ENCODE measurements at regions not wholly inside any gene's neighbourhood (a gene's known extent, or its start where the extent isn't known, plus 50 kb on each side); places are given as distances from the start of the nearest gene placed in this dataset.

DNA sequence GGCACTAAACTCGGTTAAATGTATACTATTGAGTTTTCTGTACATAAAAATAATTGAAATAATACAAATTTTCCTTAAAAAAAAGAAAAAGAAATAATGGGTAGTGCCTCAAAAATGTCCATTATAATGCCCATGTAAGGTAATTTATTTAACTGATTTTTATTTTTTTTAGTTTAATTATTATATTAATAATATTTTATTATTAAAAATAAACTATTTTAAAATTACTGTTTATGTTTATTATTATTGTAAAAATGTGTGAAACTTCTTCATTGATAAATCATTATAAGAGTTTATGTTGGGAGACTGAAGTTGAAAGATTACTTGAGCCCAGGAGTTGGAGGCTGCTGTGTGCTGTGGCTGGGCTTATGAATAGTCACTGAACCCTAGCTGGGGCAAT, 925.5 kb upstream of the EPHA7 start:
- peak; percentile 30 for FAIRE-seq
- H3K27ac ChIP-seq (ENCODE audit: low read depth in 2 of 2, low read length in 2 of 2): no peak overlapping the region
- peak in 1 of 5 donors; percentile 3 for DNase-seq
- H3K4me1 ChIP-seq (ENCODE audit: control insufficient read depth in 2 of 3, insufficient read depth in 2 of 3, low read depth in 1 of 3, low read length in 3 of 3): no peaks in the 10 kb centered on the region
- no peaks in the 10 kb centered on the region for H3K27me3 ChIP-seq (ENCODE audit: control insufficient read depth, insufficient read depth, low read length)
- H3K4me3 ChIP-seq (ENCODE audit: low read length in 3 of 3): no peak overlapping the region
- TF ChIP-seq, protein P1, sequence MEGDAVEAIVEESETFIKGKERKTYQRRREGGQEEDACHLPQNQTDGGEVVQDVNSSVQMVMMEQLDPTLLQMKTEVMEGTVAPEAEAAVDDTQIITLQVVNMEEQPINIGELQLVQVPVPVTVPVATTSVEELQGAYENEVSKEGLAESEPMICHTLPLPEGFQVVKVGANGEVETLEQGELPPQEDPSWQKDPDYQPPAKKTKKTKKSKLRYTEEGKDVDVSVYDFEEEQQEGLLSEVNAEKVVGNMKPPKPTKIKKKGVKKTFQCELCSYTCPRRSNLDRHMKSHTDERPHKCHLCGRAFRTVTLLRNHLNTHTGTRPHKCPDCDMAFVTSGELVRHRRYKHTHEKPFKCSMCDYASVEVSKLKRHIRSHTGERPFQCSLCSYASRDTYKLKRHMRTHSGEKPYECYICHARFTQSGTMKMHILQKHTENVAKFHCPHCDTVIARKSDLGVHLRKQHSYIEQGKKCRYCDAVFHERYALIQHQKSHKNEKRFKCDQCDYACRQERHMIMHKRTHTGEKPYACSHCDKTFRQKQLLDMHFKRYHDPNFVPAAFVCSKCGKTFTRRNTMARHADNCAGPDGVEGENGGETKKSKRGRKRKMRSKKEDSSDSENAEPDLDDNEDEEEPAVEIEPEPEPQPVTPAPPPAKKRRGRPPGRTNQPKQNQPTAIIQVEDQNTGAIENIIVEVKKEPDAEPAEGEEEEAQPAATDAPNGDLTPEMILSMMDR (IDR thresholded peaks at IDR 0.05; ENCODE audit: borderline replicate concordance, extremely low read depth, insufficient read depth): no peak
- H3K36me3 ChIP-seq (ENCODE audit: control insufficient read depth in 2 of 3, insufficient read depth in 3 of 3, low read length in 3 of 3): no peaks in the 10 kb centered on the region
- no peak overlapping the region for H3K9ac ChIP-seq (ENCODE audit: low read length in 3 of 3)
- H3K9me3 ChIP-seq (ENCODE audit: control insufficient read depth in 2 of 3, insufficient read depth in 1 of 3, low read length in 3 of 3): no peaks in the 10 kb centered on the region
- intact Hi-C loops (cut with DNase I): no loop called here

DNA sequence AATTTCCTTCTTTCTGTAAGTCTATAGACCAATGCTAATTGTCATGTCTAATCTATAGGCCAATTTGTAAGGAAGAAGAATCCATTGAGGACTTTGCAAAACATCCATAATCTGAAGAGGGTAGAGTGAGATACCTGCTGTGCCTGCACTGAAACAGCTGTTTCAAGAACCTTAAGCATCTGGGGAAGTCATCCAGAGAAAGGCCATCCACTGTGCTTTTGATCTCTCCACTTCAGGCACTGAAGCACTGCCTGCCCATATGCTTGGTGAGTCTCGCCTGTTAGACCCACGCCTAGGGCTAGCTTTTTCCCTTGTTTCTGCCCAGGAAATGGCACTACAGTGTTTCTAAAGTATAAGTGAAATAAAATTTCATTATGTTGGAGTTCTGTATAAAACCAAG, 921.8 kb upstream of the EPHA7 start:
- intact Hi-C loops (cut with DNase I): no loop called here
- FAIRE-seq: no peak
- Histone ChIP-seq H3K9ac (ENCODE audit: low read length in 3 of 3) (no peak overlapping the region), H3K4me3 (ENCODE audit: low read length in 3 of 3) (no peak overlapping the region), H3K4me1 (ENCODE audit: control insufficient read depth in 2 of 3, insufficient read depth in 2 of 3, low read depth in 1 of 3, low read length in 3 of 3) (no peaks in the 10 kb centered on the region), H3K9me3 (ENCODE audit: control insufficient read depth in 2 of 3, insufficient read depth in 1 of 3, low read length in 3 of 3) (no peaks in the 10 kb centered on the region), H3K36me3 (ENCODE audit: control insufficient read depth in 2 of 3, insufficient read depth in 3 of 3, low read length in 3 of 3) (no peaks in the 10 kb centered on the region), H3K27ac (ENCODE audit: low read depth in 2 of 2, low read length in 2 of 2) (no peak overlapping the region), H3K27me3 (ENCODE audit: control insufficient read depth, insufficient read depth, low read length) (no peaks in the 10 kb centered on the region)
- TF ChIP-seq, protein P1 (IDR thresholded peaks at IDR 0.05; ENCODE audit: borderline replicate concordance, extremely low read depth, insufficient read depth): no peak
- DNase-seq: no peak

DNA sequence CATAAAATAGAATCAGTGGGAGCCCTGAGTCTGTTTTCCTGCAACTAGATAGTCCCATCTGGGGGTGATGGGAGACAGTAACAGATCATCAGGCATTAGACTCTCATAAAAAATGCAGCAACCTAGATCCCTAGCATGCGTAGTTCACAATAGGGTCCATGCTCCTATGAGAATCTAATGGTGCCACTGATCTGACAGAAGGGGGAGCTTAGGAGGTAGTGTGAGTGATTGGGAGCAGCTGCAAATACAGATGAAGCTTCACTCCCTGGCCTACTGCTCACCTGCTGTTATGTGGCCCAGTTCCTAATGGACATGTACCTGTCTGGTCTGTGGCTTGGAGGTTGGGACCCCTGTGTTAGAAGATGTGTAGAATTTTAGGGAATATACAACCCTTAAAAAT, 904.5 kb upstream of the EPHA7 start:
- no peaks in the 10 kb centered on the region for H3K9me3 ChIP-seq (ENCODE audit: control insufficient read depth in 2 of 3, insufficient read depth in 1 of 3, low read length in 3 of 3)
- intact Hi-C loops (cut with DNase I): no loop called here
- H3K9ac ChIP-seq (ENCODE audit: low read length in 3 of 3): no peak overlapping the region
- TF ChIP-seq, protein P1 (IDR thresholded peaks at IDR 0.05; ENCODE audit: borderline replicate concordance, extremely low read depth, insufficient read depth): no peak
- no peak overlapping the region for H3K27ac ChIP-seq (ENCODE audit: low read depth in 2 of 2, low read length in 2 of 2)
- H3K27me3 ChIP-seq (ENCODE audit: control insufficient read depth, insufficient read depth, low read length): no peaks in the 10 kb centered on the region
- FAIRE-seq (no peak), DNase-seq (peak in 2 of 5 donors; percentile 1 to 8)
- H3K4me1 ChIP-seq (ENCODE audit: control insufficient read depth in 2 of 3, insufficient read depth in 2 of 3, low read depth in 1 of 3, low read length in 3 of 3): no peaks in the 10 kb centered on the region
- no peak overlapping the region for H3K4me3 ChIP-seq (ENCODE audit: low read length in 3 of 3)
- H3K36me3 ChIP-seq (ENCODE audit: control insufficient read depth in 2 of 3, insufficient read depth in 3 of 3, low read length in 3 of 3): no peaks in the 10 kb centered on the region

DNA sequence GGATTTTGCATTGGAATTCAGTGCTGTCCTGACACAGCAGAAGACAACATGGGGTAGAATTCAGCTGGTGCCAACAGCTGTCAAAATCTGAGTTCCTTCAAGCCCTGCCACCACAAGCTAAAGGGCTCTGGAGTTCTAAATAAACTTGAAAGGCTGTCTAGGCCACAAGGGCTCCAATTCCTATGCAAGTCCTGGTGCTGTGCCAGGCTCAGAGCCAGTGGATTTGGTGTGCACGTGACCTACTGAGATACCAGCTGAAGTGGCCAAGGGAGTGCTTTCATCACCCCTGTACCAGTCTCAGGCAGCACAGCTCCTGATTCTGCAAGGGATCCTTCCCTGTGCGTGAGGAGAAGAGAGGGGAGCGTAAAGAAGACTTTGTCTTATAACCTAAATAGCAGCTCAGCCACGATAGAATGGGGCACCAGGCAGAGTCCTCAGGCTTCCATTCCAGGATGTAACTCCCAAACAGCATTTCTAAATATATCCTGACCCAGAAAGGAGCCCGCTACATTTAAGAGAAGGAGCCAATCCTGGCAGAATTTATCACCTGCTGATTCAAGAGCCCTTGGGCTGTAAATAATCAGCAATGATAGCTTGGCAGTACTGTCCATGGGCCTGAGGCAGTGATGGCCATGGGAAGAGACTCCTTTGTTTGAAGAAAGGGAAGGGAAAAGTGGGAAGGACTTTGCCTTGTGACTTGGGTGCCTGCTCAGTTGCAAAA, 881.2 kb upstream of the EPHA7 start:
- H3K9me3 ChIP-seq (ENCODE audit: control insufficient read depth in 2 of 3, insufficient read depth in 1 of 3, low read length in 3 of 3): no peaks in the 10 kb centered on the region
- no peak overlapping the region for H3K4me3 ChIP-seq (ENCODE audit: low read length in 3 of 3)
- FAIRE-seq (no peak), DNase-seq (peak in 1 of 5 donors; percentile 24)
- H3K27ac ChIP-seq (ENCODE audit: low read depth in 2 of 2, low read length in 2 of 2): no peak overlapping the region
- no peaks in the 10 kb centered on the region for H3K27me3 ChIP-seq (ENCODE audit: control insufficient read depth, insufficient read depth, low read length)
- no peak overlapping the region for H3K9ac ChIP-seq (ENCODE audit: low read length in 3 of 3)
- H3K36me3 ChIP-seq (ENCODE audit: control insufficient read depth in 2 of 3, insufficient read depth in 3 of 3, low read length in 3 of 3): no peaks in the 10 kb centered on the region
- intact Hi-C loops (cut with DNase I): no loop called here
- no peaks in the 10 kb centered on the region for H3K4me1 ChIP-seq (ENCODE audit: control insufficient read depth in 2 of 3, insufficient read depth in 2 of 3, low read depth in 1 of 3, low read length in 3 of 3)
- TF ChIP-seq, protein P1 (IDR thresholded peaks at IDR 0.05; ENCODE audit: borderline replicate concordance, extremely low read depth, insufficient read depth): no peak

Data from kidney (tissue), 13 donors.